HEK293 (cell line): ENCODE measurements at regions not wholly inside any gene's neighbourhood (a gene's known extent, or its start where the extent isn't known, plus 50 kb on each side); places are given as distances from the start of the nearest gene placed in this dataset.

Experiments
- CTCF ChIA-PET: fragments of 350-600 bp; formaldehyde crosslinking; extraction: SDS; loops from one replicate; lab custom pipeline; 2021; ENCODE audit warnings: antibody characterized with exemption; lab: Yijun Ruan, JAX
- POLR2A ChIA-PET: fragments of 300-600 bp; formaldehyde crosslinking; extraction: SDS; loops from one replicate; lab custom pipeline; 2020; ENCODE audit warnings: antibody characterized with exemption, inconsistent platforms; lab: Yijun Ruan, JAX
- H3K27ac ChIP-seq: fragments of 200-500 bp; sonication (Bioruptor generic); 2 replicates; pipeline ENCODE4 v1.5.1; 2014; ENCODE audit warnings: low read depth, low read length, control low read depth, inconsistent platforms; ENCODE audit errors: extremely low read depth
- H3K36me3 ChIP-seq, 2 experiments: fragments of 200-500 bp in 1 of 2; sonication (Bioruptor generic) in 1 of 2; 1 replicate in 1 of 2; 2 replicates in 1 of 2; pipeline ENCODE4 v1.5.1; 2014 to 2017; ENCODE audit warnings: inconsistent platforms in 2 of 2, low read length in 2 of 2; ENCODE audit not compliant: control insufficient read depth in 2 of 2, insufficient read depth in 1 of 2
- H3K4me1 ChIP-seq: fragments of 200-500 bp; sonication (Bioruptor generic); 2 replicates; pipeline ENCODE4 v1.5.1; 2014; ENCODE audit warnings: mild to moderate bottlenecking, low read length, inconsistent platforms; ENCODE audit not compliant: control insufficient read depth, insufficient read depth
- H3K4me3 ChIP-seq: 2 replicates; pipeline ENCODE4 v1.5.1; 2011; ENCODE audit warnings: low read depth, mild to moderate bottlenecking, control low read depth, low read length, moderate library complexity
- H3K9me3 ChIP-seq: fragments of 200-500 bp; sonication (Bioruptor generic); 2 replicates; pipeline ENCODE4 v1.5.1; 2014; ENCODE audit warnings: low read depth, low read length, inconsistent platforms; ENCODE audit not compliant: control insufficient read depth, insufficient read depth
- GLI2 ChIP-seq: fragments of 450-650 bp; formaldehyde crosslinking; IDR thresholded peaks from 2 replicates; pipeline ENCODE4; 2017; ENCODE audit warnings: missing biosample characterization, missing genetic modification characterization, low read depth, borderline replicate concordance
- HOXA7 ChIP-seq: sonication (generic); formaldehyde crosslinking; IDR thresholded peaks from 2 replicates; pipeline ENCODE4 v1.8.1; 2022; ENCODE audit warnings: missing genetic modification reagents, borderline replicate concordance
- HOXC10 ChIP-seq: sonication (generic); formaldehyde crosslinking; IDR thresholded peaks from 2 replicates; pipeline ENCODE4 v1.8.1; 2023; ENCODE audit warnings: mild to moderate bottlenecking, missing genetic modification reagents
- KLF17 ChIP-seq: fragments of 450-650 bp; formaldehyde crosslinking; IDR thresholded peaks from 2 replicates; pipeline ENCODE4 v1.5.1; 2016; ENCODE audit warnings: missing biosample characterization, missing genetic modification characterization
- PBX3 ChIP-seq: sonication (generic); formaldehyde crosslinking; IDR thresholded peaks from 2 replicates; pipeline ENCODE4 v1.8.1; 2022; ENCODE audit warnings: mild to moderate bottlenecking, moderate library complexity, missing genetic modification reagents
- PRDM2 ChIP-seq: fragments of 450-650 bp; formaldehyde crosslinking; IDR thresholded peaks from 2 replicates; pipeline ENCODE4 v1.5.1; 2016; ENCODE audit warnings: missing biosample characterization, missing genetic modification characterization, borderline replicate concordance
- ZBTB11 ChIP-seq: fragments of 450-650 bp; formaldehyde crosslinking; conservative IDR thresholded peaks from 2 replicates; pipeline ENCODE4 v1.5.1; 2016; ENCODE audit warnings: low read depth, missing biosample characterization, missing genetic modification characterization
- ZBTB48 ChIP-seq: fragments of 450-650 bp; formaldehyde crosslinking; IDR thresholded peaks from 2 replicates; pipeline ENCODE4 v1.5.1; 2016; ENCODE audit warnings: missing biosample characterization, missing genetic modification characterization
- ZFP37 ChIP-seq: fragments of 450-650 bp; formaldehyde crosslinking; IDR thresholded peaks from 2 replicates; pipeline ENCODE4 v1.5.1; 2016; ENCODE audit warnings: missing biosample characterization, missing genetic modification characterization
- ZNF138 ChIP-seq: fragments of 450-650 bp; formaldehyde crosslinking; IDR thresholded peaks from 2 replicates; pipeline ENCODE4 v1.5.1; 2016; ENCODE audit warnings: missing biosample characterization, missing genetic modification characterization, borderline replicate concordance
- ZNF48 ChIP-seq: fragments of 450-650 bp; formaldehyde crosslinking; IDR thresholded peaks from 2 replicates; pipeline ENCODE4 v1.5.1; 2016; ENCODE audit warnings: missing biosample characterization, missing genetic modification characterization
- ZNF488 ChIP-seq: fragments of 450-650 bp; formaldehyde crosslinking; IDR thresholded peaks from 2 replicates; pipeline ENCODE4 v1.5.1; 2016; ENCODE audit warnings: missing biosample characterization, missing genetic modification characterization
- ZNF510 ChIP-seq: fragments of 450-650 bp; formaldehyde crosslinking; IDR thresholded peaks from 2 replicates; pipeline ENCODE4 v1.5.1; 2018; ENCODE audit warnings: mild to moderate bottlenecking, missing genetic modification characterization, missing biosample characterization; ENCODE audit not compliant: insufficient replicate concordance
- ZNF529 ChIP-seq: fragments of 450-650 bp; formaldehyde crosslinking; IDR thresholded peaks from 2 replicates; pipeline ENCODE4 v1.5.1; 2017; ENCODE audit warnings: missing genetic modification characterization, missing biosample characterization; ENCODE audit not compliant: insufficient replicate concordance
- ZNF624 ChIP-seq: fragments of 450-650 bp; formaldehyde crosslinking; IDR thresholded peaks from 2 replicates; pipeline ENCODE4 v1.5.1; 2017; ENCODE audit warnings: missing biosample characterization, missing genetic modification characterization
- ZNF626 ChIP-seq: fragments of 450-650 bp; sonication (Bioruptor Pico); formaldehyde crosslinking; IDR thresholded peaks from 2 replicates; pipeline ENCODE4 v1.5.1; 2018; ENCODE audit warnings: missing biosample characterization, missing genetic modification characterization, inconsistent platforms
- ZNF645 ChIP-seq: fragments of 450-650 bp; formaldehyde crosslinking; IDR thresholded peaks from 2 replicates; pipeline ENCODE4; 2016; ENCODE audit warnings: missing biosample characterization, missing genetic modification characterization
- ZNF658 ChIP-seq: fragments of 450-650 bp; formaldehyde crosslinking; IDR thresholded peaks from 2 replicates; pipeline ENCODE4; 2016; ENCODE audit warnings: missing biosample characterization, missing genetic modification characterization
- ZNF747 ChIP-seq: fragments of 450-650 bp; formaldehyde crosslinking; IDR thresholded peaks from 2 replicates; pipeline ENCODE4 v1.5.1; 2016; ENCODE audit warnings: missing biosample characterization, missing genetic modification characterization
- ZNF830 ChIP-seq: fragments of 450-650 bp; IDR thresholded peaks from 2 replicates; pipeline ENCODE4 v1.5.0; 2018; ENCODE audit warnings: missing biosample characterization, missing genetic modification characterization, low read depth, mild to moderate bottlenecking, moderate library complexity
- ZNF837 ChIP-seq: fragments of 450-650 bp; formaldehyde crosslinking; IDR thresholded peaks from 2 replicates; pipeline ENCODE4 v1.5.1; 2016; ENCODE audit warnings: missing biosample characterization, missing genetic modification characterization

- CTCF ChIA-PET: no interaction called here
- Histone ChIP-seq H3K9me3 (no peaks in the 10 kb centered on the region), H3K36me3 (no peaks in the 10 kb centered on the region), H3K4me1 (no peaks in the 10 kb centered on the region), H3K4me3 (no peak overlapping the region), H3K27ac (no peak overlapping the region)
- POLR2A ChIA-PET: no interaction called here
- TF ChIP-seq ZNF138 (tag by site-specific recombination): no peak
- TF ChIP-seq ZNF529 (tag by site-specific recombination): no peak
- TF ChIP-seq ZNF747: no peak
- no peak for TF ChIP-seq ZFP37
- TF ChIP-seq ZNF837 (tag by site-specific recombination): no peak
- TF ChIP-seq KLF17: no peak
- TF ChIP-seq HOXC10 (CRISPR knock-in tag): no peak
- TF ChIP-seq ZNF488: no peak
Measured at GRCh38 chr5:89673019-89673418, 736.5 kb downstream of the CETN3 start.

- ChIA-PET CTCF (no interaction called here), POLR2A (no interaction called here)
- no peaks in the 10 kb centered on the region for H3K4me1 ChIP-seq
- H3K27ac ChIP-seq: no peak overlapping the region
- H3K4me3 ChIP-seq: no peak overlapping the region
- no peaks in the 10 kb centered on the region for H3K36me3 ChIP-seq
- no peaks in the 10 kb centered on the region for H3K9me3 ChIP-seq
- no peak for TF ChIP-seq ZNF624 (tag by site-specific recombination)
- no peak for TF ChIP-seq ZNF830 (tag by site-specific recombination)
- no peak for TF ChIP-seq ZBTB11 (tag by site-specific recombination)
- TF ChIP-seq ZNF658: no peak
- TF ChIP-seq HOXA7: no peak
- no peak for TF ChIP-seq PRDM2 (tag by site-specific recombination)
- no peak for TF ChIP-seq PBX3
- no peak for TF ChIP-seq ZNF510
- no peak for TF ChIP-seq ZNF645 (tag by site-specific recombination)
- TF ChIP-seq ZNF138 (tag by site-specific recombination): no peak
- TF ChIP-seq GLI2 (tag by site-specific recombination): no peak
- no peak for TF ChIP-seq ZBTB48 (tag by site-specific recombination)
- TF ChIP-seq ZNF48 (tag by site-specific recombination): no peak
- TF ChIP-seq ZNF626 (tag by site-specific recombination): no peak
Measured at GRCh38 chr5:89668821-89669220, 740.7 kb downstream of the CETN3 start.
